Keratinocyte (primary cell): ENCODE measurements at regions not wholly inside any gene's neighbourhood (a gene's known extent, or its start where the extent isn't known, plus 50 kb on each side); places are given as distances from the start of the nearest gene placed in this dataset.

Experiments used
- CTCF ChIP-seq, 3 experiments: IDR thresholded peaks in 1 of 3; conservative IDR thresholded peaks in 1 of 3; optimal IDR thresholded peaks in 1 of 3; 2 replicates in 2 of 3; 3 replicates in 1 of 3; pipeline versions ENCODE3 to v1.5.1; 2011; ENCODE audit warnings: low read length in 3 of 3, mild to moderate bottlenecking in 3 of 3, moderate library complexity in 2 of 3, control low read depth in 1 of 3, inconsistent platforms in 1 of 3; ENCODE audit not compliant: insufficient read depth in 2 of 3; ENCODE audit errors: extremely low read depth in 1 of 3
- EZH2 ChIP-seq: IDR thresholded peaks from one replicate; pipeline ENCODE4 v1.6.1; 2012; ENCODE audit warnings: inconsistent platforms, mild to moderate bottlenecking, low read length, moderate library complexity

- TF ChIP-seq CTCF (optimal IDR thresholded peaks at IDR 0.05 in 1 of 3, IDR thresholded peaks at IDR 0.05 in 1 of 3, conservative IDR thresholded peaks at IDR 0.05 in 1 of 3; ENCODE audit: extremely low read depth in 1 of 3, insufficient read depth in 2 of 3, low read length in 3 of 3): no peak
- TF ChIP-seq EZH2: no peak
Observed at GRCh38 chr9:18335825-18336224, 138.1 kb upstream of the ADAMTSL1 start.
